Subcutaneous abdominal adipose tissue (tissue), 5 donors: ENCODE measurements at regions not wholly inside any gene's neighbourhood (a gene's known extent, or its start where the extent isn't known, plus 50 kb on each side); places are given as distances from the start of the nearest gene placed in this dataset.

ENCODE experiments used
- H3K27ac ChIP-seq: one replicate; pipeline ENCODE4 v1.7.0; 2013; ENCODE audit warnings: low read depth, mild to moderate bottlenecking, inconsistent platforms, low read length, moderate library complexity
- H3K27me3 ChIP-seq, 5 donors: one replicate each; pipeline ENCODE4 v1.7.0; 2013; ENCODE audit warnings: low read length in 5 of 5, inconsistent platforms in 1 of 5; ENCODE audit not compliant: control insufficient read depth in 5 of 5, insufficient read depth in 4 of 5
- H3K36me3 ChIP-seq, 5 donors: one replicate each; pipeline ENCODE4 v1.7.0; 2013; ENCODE audit warnings: low read length in 5 of 5; ENCODE audit not compliant: control insufficient read depth in 5 of 5, insufficient read depth in 5 of 5
- H3K4me1 ChIP-seq, 5 donors: one replicate each; pipeline ENCODE4 v1.7.0; 2013; ENCODE audit warnings: low read length in 5 of 5, mild to moderate bottlenecking in 3 of 5, moderate library complexity in 1 of 5; ENCODE audit not compliant: control insufficient read depth in 5 of 5, insufficient read depth in 5 of 5
- H3K4me3 ChIP-seq, 5 donors: one replicate each; pipeline ENCODE4 v1.7.0; 2013; ENCODE audit warnings: low read length in 5 of 5, low read depth in 1 of 5
- H3K9ac ChIP-seq, 5 donors: one replicate each; pipeline ENCODE4 v1.7.0; 2013; ENCODE audit warnings: low read length in 5 of 5, mild to moderate bottlenecking in 4 of 5, moderate library complexity in 3 of 5
- H3K9me3 ChIP-seq, 5 donors: one replicate each; pipeline ENCODE4 v1.7.0; 2013; ENCODE audit warnings: low read length in 5 of 5; ENCODE audit not compliant: control insufficient read depth in 5 of 5
- donor health status: healthy.
- donor health status: healthy.
- donor health status: healthy.
- donor health status: healthy.
- donor health status: healthy.

- Histone ChIP-seq H3K4me3 (no peak overlapping the region), H3K9ac (no peak overlapping the region), H3K4me1 (peaks cover 0 to 22% (median 17%) of the 10 kb centered on the region in 5 donors), H3K36me3 (no peaks in the 10 kb centered on the region), H3K27ac (no peak overlapping the region), H3K27me3 (no peaks in the 10 kb centered on the region), H3K9me3 (peaks cover 0 to 3% (median 0%) of the 10 kb centered on the region in 5 donors)
These were observed 285.3 kb downstream of the ZNF608 start for GRCh38 chr5:124461157-124461556.

DNA sequence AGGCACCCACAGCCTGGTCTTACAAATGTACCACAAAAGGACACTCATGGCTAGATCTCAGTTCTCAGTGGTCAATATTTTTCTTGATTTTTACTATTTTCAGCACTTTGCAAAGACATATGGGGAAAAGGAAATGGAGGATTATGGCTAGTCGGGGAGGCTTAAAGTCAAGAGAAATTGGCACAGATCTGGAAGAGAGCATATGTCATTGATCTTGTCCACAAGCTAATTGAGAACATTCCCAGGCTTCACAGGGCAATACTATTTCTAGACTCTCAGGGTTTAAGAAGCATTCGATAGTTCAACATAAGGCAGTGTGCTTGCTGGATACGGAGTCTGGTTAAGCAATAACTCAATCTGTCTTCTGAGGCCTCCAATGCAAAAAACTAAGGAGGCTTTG is 285.8 kb downstream of the ZNF608 start:
- H3K27me3 ChIP-seq = no peaks in the 10 kb centered on the region

DNA sequence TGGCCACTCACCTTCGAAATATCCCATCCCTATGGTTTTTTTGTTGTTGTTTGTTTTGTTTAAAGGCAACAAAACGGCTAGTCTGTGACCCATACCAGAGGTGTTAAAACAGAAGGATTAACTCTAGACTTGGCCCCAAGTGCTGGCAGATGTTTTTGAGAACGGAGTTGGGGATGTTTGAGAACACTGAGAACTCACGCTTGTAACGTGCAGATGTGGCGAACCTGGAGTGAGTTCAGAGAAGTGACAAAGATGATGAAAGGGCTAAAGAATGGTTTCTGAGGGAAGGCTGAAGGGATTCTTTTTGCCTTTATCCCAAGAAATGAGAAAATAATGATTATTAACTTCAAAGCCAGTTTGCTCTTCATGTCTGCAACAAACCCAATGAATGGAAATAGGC is 286.5 kb downstream of the ZNF608 start:
- Histone ChIP-seq H3K27me3 (no peaks in the 10 kb centered on the region), H3K9ac (no peak overlapping the region), H3K4me1 (peaks cover 0 to 22% (median 17%) of the 10 kb centered on the region in 5 donors), H3K4me3 (no peak overlapping the region), H3K27ac (no peak overlapping the region), H3K36me3 (no peaks in the 10 kb centered on the region), H3K9me3 (peaks cover 0 to 3% (median 0%) of the 10 kb centered on the region in 5 donors)

More for the DNA sequence above, 285.8 kb downstream of the ZNF608 start:
- H3K4me3 ChIP-seq = no peak overlapping the region
- no peaks in the 10 kb centered on the region for H3K36me3 ChIP-seq
- no peak overlapping the region for H3K27ac ChIP-seq
- peaks cover 0 to 3% (median 0%) of the 10 kb centered on the region in 5 donors for H3K9me3 ChIP-seq
- peaks cover 0 to 22% (median 17%) of the 10 kb centered on the region in 5 donors for H3K4me1 ChIP-seq
- no peak overlapping the region for H3K9ac ChIP-seq

GRCh38 chr5:124457901-124458300 is 288.5 kb downstream of the ZNF608 start:
- no peak overlapping the region for H3K4me3 ChIP-seq
- no peak overlapping the region for H3K9ac ChIP-seq
- peaks cover 0 to 3% (median 0%) of the 10 kb centered on the region in 5 donors for H3K9me3 ChIP-seq
- no peaks in the 10 kb centered on the region for H3K36me3 ChIP-seq
- peaks cover 0 to 22% (median 16%) of the 10 kb centered on the region in 5 donors for H3K4me1 ChIP-seq
- no peak overlapping the region for H3K27ac ChIP-seq
- no peaks in the 10 kb centered on the region for H3K27me3 ChIP-seq

- H3K9me3 ChIP-seq = peaks cover 0 to 3% (median 0%) of the 10 kb centered on the region in 5 donors
- H3K27me3 ChIP-seq = no peaks in the 10 kb centered on the region
- H3K9ac ChIP-seq = no peak overlapping the region
- H3K4me3 ChIP-seq = no peak overlapping the region
- no peak overlapping the region for H3K27ac ChIP-seq
- no peaks in the 10 kb centered on the region for H3K36me3 ChIP-seq
- peaks cover 0 to 15% (median 8%) of the 10 kb centered on the region in 5 donors for H3K4me1 ChIP-seq
These were observed 289.3 kb downstream of the ZNF608 start for GRCh38 chr5:124457101-124457500.

GRCh38 chr5:124456249-124456648 is 290.2 kb downstream of the ZNF608 start:
- Histone ChIP-seq H3K27me3 (no peaks in the 10 kb centered on the region), H3K4me1 (peaks cover 0 to 7% (median 3%) of the 10 kb centered on the region in 5 donors)

GRCh38 chr5:124454081-124454480 is 292.4 kb downstream of the ZNF608 start:
- H3K4me1 ChIP-seq = no peaks in the 10 kb centered on the region
- H3K27ac ChIP-seq = no peak overlapping the region
- no peaks in the 10 kb centered on the region for H3K27me3 ChIP-seq
- H3K4me3 ChIP-seq = no peak overlapping the region
- H3K9ac ChIP-seq = no peak overlapping the region
- H3K9me3 ChIP-seq = no peaks in the 10 kb centered on the region
- H3K36me3 ChIP-seq = no peaks in the 10 kb centered on the region

More at GRCh38 chr5:124456249-124456648, 290.2 kb downstream of the ZNF608 start:
- H3K36me3 ChIP-seq = no peaks in the 10 kb centered on the region
- peaks cover 0 to 3% (median 0%) of the 10 kb centered on the region in 5 donors for H3K9me3 ChIP-seq
- H3K9ac ChIP-seq = no peak overlapping the region
- H3K4me3 ChIP-seq = no peak overlapping the region
- no peak overlapping the region for H3K27ac ChIP-seq

- no peak overlapping the region for H3K4me3 ChIP-seq
- no peaks in the 10 kb centered on the region for H3K9me3 ChIP-seq
- H3K4me1 ChIP-seq = no peaks in the 10 kb centered on the region
- H3K27ac ChIP-seq = no peak overlapping the region
- H3K36me3 ChIP-seq = no peaks in the 10 kb centered on the region
- no peaks in the 10 kb centered on the region for H3K27me3 ChIP-seq
- no peak overlapping the region for H3K9ac ChIP-seq
These were observed 293.0 kb downstream of the ZNF608 start for GRCh38 chr5:124453221-124454051.

DNA sequence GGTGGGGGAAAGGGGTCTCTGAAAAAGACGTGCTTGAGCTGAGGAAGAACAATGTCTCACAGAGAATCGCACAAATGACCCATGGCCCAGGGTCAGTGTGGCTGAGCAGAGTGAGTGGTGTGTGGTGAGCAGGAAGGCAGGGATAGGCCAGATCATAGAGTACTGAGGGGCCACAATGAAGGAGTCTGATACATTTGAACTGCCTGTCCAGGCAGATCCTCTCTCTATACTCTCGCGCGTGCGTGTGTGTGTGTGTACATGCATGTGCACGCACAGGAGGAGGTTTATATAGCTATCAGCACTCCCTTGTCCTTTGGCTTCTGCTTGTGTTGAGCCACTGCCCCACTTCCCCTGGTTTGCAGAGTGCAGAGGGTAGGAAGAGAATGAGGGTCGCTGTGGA is 294.0 kb downstream of the ZNF608 start:
- H3K9ac ChIP-seq = no peak overlapping the region
- no peak overlapping the region for H3K4me3 ChIP-seq
- H3K36me3 ChIP-seq = no peaks in the 10 kb centered on the region
- no peaks in the 10 kb centered on the region for H3K4me1 ChIP-seq
- H3K27me3 ChIP-seq = no peaks in the 10 kb centered on the region
- H3K9me3 ChIP-seq = no peaks in the 10 kb centered on the region
- H3K27ac ChIP-seq = no peak overlapping the region

GRCh38 chr5:124451721-124452383 is 294.6 kb downstream of the ZNF608 start:
- Histone ChIP-seq H3K9ac (no peak overlapping the region), H3K27ac (no peak overlapping the region)

More at GRCh38 chr5:124451721-124452383, 294.6 kb downstream of the ZNF608 start:
- H3K4me1 ChIP-seq = no peaks in the 10 kb centered on the region
- no peaks in the 10 kb centered on the region for H3K36me3 ChIP-seq
- no peaks in the 10 kb centered on the region for H3K27me3 ChIP-seq
- H3K9me3 ChIP-seq = no peaks in the 10 kb centered on the region
- H3K4me3 ChIP-seq = no peak overlapping the region
